Small intestine (tissue), 7 donors: ENCODE measurements at regions not wholly inside any gene's neighbourhood (a gene's known extent, or its start where the extent isn't known, plus 50 kb on each side); places are given as distances from the start of the nearest gene placed in this dataset.

Experiments
- DNase-seq, 2 donors: peaks; one replicate each; pipeline versions ENCODE4 v3.0.0 to v3.0.0-alpha.2; 2013
- FAIRE-seq: peaks from 2 replicates; lab custom pipeline; 2012; peaks lifted over from hg19 to GRCh38; lab: Jason Lieb, UNC
- H3K27ac ChIP-seq, 3 donors: one replicate each; pipeline ENCODE4 v1.5.1; 2013; ENCODE audit warnings: low read length in 2 of 3, mild to moderate bottlenecking in 2 of 3, control low read depth in 1 of 3, inconsistent platforms in 1 of 3, low read depth in 1 of 3, moderate library complexity in 1 of 3
- H3K27me3 ChIP-seq, 3 donors: one replicate each; pipeline ENCODE4 v1.6.1; 2013; ENCODE audit warnings: low read length in 3 of 3, inconsistent platforms in 1 of 3; ENCODE audit not compliant: control insufficient read depth in 3 of 3, insufficient read depth in 3 of 3
- H3K36me3 ChIP-seq, 3 donors: one replicate each; pipeline ENCODE4 v1.6.1; 2013; ENCODE audit warnings: low read length in 3 of 3, inconsistent platforms in 1 of 3, low read depth in 1 of 3, mild to moderate bottlenecking in 1 of 3, moderate library complexity in 1 of 3; ENCODE audit not compliant: control insufficient read depth in 3 of 3, insufficient read depth in 2 of 3
- H3K4me1 ChIP-seq, 3 donors: one replicate each; pipeline ENCODE4 v1.6.1; 2013; ENCODE audit warnings: low read length in 2 of 3, inconsistent platforms in 1 of 3, low read depth in 1 of 3, mild to moderate bottlenecking in 1 of 3, moderate library complexity in 1 of 3; ENCODE audit not compliant: control insufficient read depth in 3 of 3, insufficient read depth in 2 of 3
- H3K4me3 ChIP-seq, 3 donors: one replicate each; pipeline ENCODE4 v1.5.1; 2013; ENCODE audit warnings: low read length in 3 of 3, control low read depth in 1 of 3, inconsistent platforms in 1 of 3, low read depth in 1 of 3, mild to moderate bottlenecking in 1 of 3, moderate library complexity in 1 of 3
- H3K9me3 ChIP-seq, 2 donors: one replicate each; pipeline ENCODE4 v1.6.1; 2013; ENCODE audit warnings: low read depth in 1 of 2, low read length in 1 of 2; ENCODE audit not compliant: control insufficient read depth in 2 of 2, insufficient read depth in 1 of 2
- WGBS, 3 donors: extraction: QIAGEN DNeasy Blood & Tissue Kit; methylation state at CpG; one replicate each; pipeline ENCODE4 v1.1.7; 2013; 5-methylcytosine and 5-hydroxymethylcytosine counted together
- donor health status: healthy with polysubstance abuse.
- donor health status: control.
- donor health status: control.
- donor health status: Bipolar disorder and iron deficiency.
- donor health status: healthy.

GRCh38 chr13:84230568-84230967, 348.3 kb upstream of the SLITRK1 start:
- FAIRE-seq (no peak), DNase-seq (no peak)
- H3K9me3 ChIP-seq, result no peaks in the 10 kb centered on the region
- no peaks in the 10 kb centered on the region for H3K4me1 ChIP-seq
- 14 to 48% (median 37%) methylated on average over 1 of the region's 1 CpG for WGBS, 3 donors
- H3K27me3 ChIP-seq, result no peaks in the 10 kb centered on the region
- no peaks in the 10 kb centered on the region for H3K36me3 ChIP-seq
- no peak overlapping the region for H3K4me3 ChIP-seq
- H3K27ac ChIP-seq, result no peak overlapping the region

GRCh38 chr13:84211048-84211447, 328.8 kb upstream of the SLITRK1 start:
- H3K36me3 ChIP-seq, result no peaks in the 10 kb centered on the region
- H3K27ac ChIP-seq, result no peak overlapping the region
- H3K27me3 ChIP-seq, result no peaks in the 10 kb centered on the region
- H3K9me3 ChIP-seq, result peaks cover 0 to 3% of the 10 kb centered on the region in 2 donors
- H3K4me1 ChIP-seq, result no peaks in the 10 kb centered on the region
- WGBS, 3 donors, result 67 to 85% (median 77%) methylated on average over 2 of the region's 2 CpGs
- no peak for FAIRE-seq
- no peak for DNase-seq
- H3K4me3 ChIP-seq, result no peak overlapping the region

GRCh38 chr13:84208246-84208910, 326.1 kb upstream of the SLITRK1 start:
- H3K4me3 ChIP-seq, result no peak overlapping the region
- no peak overlapping the region for H3K27ac ChIP-seq
- DNase-seq, result no peak
- no peaks in the 10 kb centered on the region for H3K27me3 ChIP-seq
- no peak for FAIRE-seq
- no peaks in the 10 kb centered on the region for H3K4me1 ChIP-seq
- no peaks in the 10 kb centered on the region for H3K9me3 ChIP-seq
- no peaks in the 10 kb centered on the region for H3K36me3 ChIP-seq
- WGBS, 3 donors, result 67 to 72% (median 69%) methylated on average over 7 of the region's 7 CpGs

- Histone ChIP-seq H3K27me3 (no peaks in the 10 kb centered on the region), H3K4me3 (no peak overlapping the region), H3K9me3 (no peaks in the 10 kb centered on the region), H3K4me1 (no peaks in the 10 kb centered on the region), H3K36me3 (no peaks in the 10 kb centered on the region), H3K27ac (no peak overlapping the region)
- DNase-seq (no peak), FAIRE-seq (no peak)
- 93 to 94% (median 94%) methylated on average over 2 of the region's 2 CpGs for WGBS, 3 donors
These were observed 325.2 kb upstream of the SLITRK1 start for GRCh38 chr13:84207509-84207908.

DNA sequence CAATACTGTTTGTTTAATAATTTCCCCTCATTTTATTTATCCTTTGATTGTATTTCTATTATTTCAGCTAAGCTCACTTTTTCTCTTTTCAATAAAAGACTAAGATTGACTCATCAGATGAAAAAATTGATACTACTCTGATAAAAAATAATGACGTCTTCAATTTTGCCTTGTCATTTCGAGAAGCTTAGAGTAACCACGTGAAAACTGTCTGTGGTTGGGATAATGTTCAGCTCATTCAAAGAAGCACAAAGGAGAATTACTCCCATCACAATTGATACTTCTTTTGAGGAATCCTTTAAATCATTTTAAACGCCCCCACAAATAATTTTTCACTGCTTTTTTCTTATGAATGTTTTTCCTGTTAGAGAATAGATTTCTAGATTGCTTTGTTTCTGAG, 318.7 kb upstream of the SLITRK1 start:
- H3K9me3 ChIP-seq, result no peaks in the 10 kb centered on the region
- H3K27ac ChIP-seq, result no peak overlapping the region
- no peak overlapping the region for H3K4me3 ChIP-seq
- FAIRE-seq (no peak), DNase-seq (no peak)
- no peaks in the 10 kb centered on the region for H3K27me3 ChIP-seq
- no peaks in the 10 kb centered on the region for H3K4me1 ChIP-seq
- WGBS, 3 donors, result 51 to 62% (median 60%) methylated on average over 4 of the region's 4 CpGs
- H3K36me3 ChIP-seq, result no peaks in the 10 kb centered on the region

GRCh38 chr13:84192125-84192524, 309.9 kb upstream of the SLITRK1 start:
- Histone ChIP-seq H3K27ac (no peak overlapping the region), H3K4me3 (no peak overlapping the region), H3K27me3 (no peaks in the 10 kb centered on the region), H3K9me3 (no peaks in the 10 kb centered on the region), H3K36me3 (no peaks in the 10 kb centered on the region), H3K4me1 (no peaks in the 10 kb centered on the region)
- no peak for FAIRE-seq
- WGBS, 3 donors, result 84 to 87% (median 87%) methylated on average over 3 of the region's 3 CpGs
- no peak for DNase-seq

GRCh38 chr13:84191139-84191538, 308.9 kb upstream of the SLITRK1 start:
- no peak overlapping the region for H3K27ac ChIP-seq
- no peaks in the 10 kb centered on the region for H3K9me3 ChIP-seq
- no peak for DNase-seq
- 66 to 86% (median 77%) methylated on average over 4 of the region's 4 CpGs for WGBS, 3 donors
- H3K36me3 ChIP-seq, result no peaks in the 10 kb centered on the region
- no peak for FAIRE-seq
- H3K4me1 ChIP-seq, result no peaks in the 10 kb centered on the region
- H3K27me3 ChIP-seq, result no peaks in the 10 kb centered on the region
- no peak overlapping the region for H3K4me3 ChIP-seq

GRCh38 chr13:84187626-84188025, 305.4 kb upstream of the SLITRK1 start:
- 76 to 83% (median 82%) methylated on average over 1 of the region's 1 CpG for WGBS, 3 donors
- Histone ChIP-seq H3K27ac (no peak overlapping the region), H3K4me3 (no peak overlapping the region), H3K4me1 (no peaks in the 10 kb centered on the region), H3K27me3 (no peaks in the 10 kb centered on the region), H3K9me3 (no peaks in the 10 kb centered on the region), H3K36me3 (no peaks in the 10 kb centered on the region)
- FAIRE-seq (no peak), DNase-seq (no peak)

DNA sequence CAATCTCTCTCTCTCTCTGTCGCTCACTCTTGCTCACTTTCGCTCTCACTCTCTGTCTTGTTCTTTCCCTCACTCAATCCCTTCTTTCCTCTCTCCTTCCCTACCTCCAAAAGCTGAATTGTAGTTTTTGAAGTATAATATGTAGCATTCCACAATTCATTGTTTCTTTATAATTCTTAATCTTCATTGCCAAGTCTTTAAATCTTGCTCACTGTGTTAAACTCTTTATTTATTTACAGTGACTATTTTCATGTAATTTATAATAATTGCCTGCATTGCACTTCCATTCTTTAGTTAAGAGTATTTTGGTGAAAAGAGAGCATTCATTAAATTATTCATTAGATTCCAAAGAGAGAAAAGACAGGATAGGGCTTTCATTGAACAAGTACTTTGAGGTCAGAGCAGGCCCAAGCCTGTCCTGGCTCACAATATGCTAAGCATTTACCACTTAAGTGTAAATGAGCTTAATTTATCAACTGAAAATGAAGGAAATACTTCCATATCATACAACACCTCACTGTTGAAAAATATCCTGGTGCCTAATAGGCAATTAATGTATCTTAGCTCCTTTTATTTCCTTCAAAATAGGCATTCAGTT, 257.4 kb upstream of the SLITRK1 start:
- Histone ChIP-seq H3K4me3 (no peak overlapping the region), H3K4me1 (no peaks in the 10 kb centered on the region), H3K27ac (no peak overlapping the region), H3K9me3 (no peaks in the 10 kb centered on the region), H3K27me3 (no peaks in the 10 kb centered on the region), H3K36me3 (no peaks in the 10 kb centered on the region)
- FAIRE-seq (no peak), DNase-seq (no peak)
- WGBS, 3 donors, result 82 to 96% (median 94%) methylated on average over 2 of the region's 2 CpGs
